GM10266 (cell line): ENCODE measurements at regions not wholly inside any gene's neighbourhood (a gene's known extent, or its start where the extent isn't known, plus 50 kb on each side); places are given as distances from the start of the nearest gene placed in this dataset.

Source experiments
- DNase-seq: peaks from one replicate; pipeline ENCODE4 v3.0.0; 2012; ENCODE audit errors: extremely low spot score
- CTCF ChIP-seq: IDR thresholded peaks from 2 replicates; pipeline ENCODE4 v1.5.1; 2012; ENCODE audit warnings: mild to moderate bottlenecking, low read depth; ENCODE audit not compliant: control insufficient read depth, insufficient read depth; ENCODE audit errors: missing control alignments

- DNase-seq = no peak
- no peak for TF ChIP-seq CTCF
These were observed 54.7 kb downstream of the GLUD2 start for GRCh38 chrX:121102101-121102500.

GRCh38 chrX:121103381-121103780, 56.0 kb downstream of the GLUD2 start:
- no peak for TF ChIP-seq CTCF
- no peak for DNase-seq

GRCh38 chrX:121106484-121107235, 59.2 kb downstream of the GLUD2 start:
- no peak for DNase-seq
- TF ChIP-seq CTCF = no peak

- DNase-seq = no peak
- TF ChIP-seq CTCF = no peak
These were observed 62.6 kb downstream of the GLUD2 start for GRCh38 chrX:121109986-121110385.

- TF ChIP-seq CTCF = no peak
- DNase-seq = no peak
These were observed 63.1 kb downstream of the GLUD2 start for GRCh38 chrX:121110536-121110935.

GRCh38 chrX:121114691-121115090, 67.3 kb downstream of the GLUD2 start:
- no peak for TF ChIP-seq CTCF
- no peak for DNase-seq

GRCh38 chrX:121120690-121121605, 73.5 kb downstream of the GLUD2 start:
- no peak for DNase-seq
- no peak for TF ChIP-seq CTCF
